HepG2 (cell line): ENCODE measurements at regions not wholly inside any gene's neighbourhood (a gene's known extent, or its start where the extent isn't known, plus 50 kb on each side); places are given as distances from the start of the nearest gene placed in this dataset.

Source experiments
- ATAC-seq: fragments of 200-7000 bp; cut with Tn5 transposase; 3 replicates; pipeline ENCODE4 v1.9.1; 2020; ENCODE audit warnings: mild to moderate bottlenecking, moderate library complexity
- BruUV-seq: library from RNA; stranded (reverse); fragments of 400-500 nt; replicated peaks from 2 replicates; lab custom pipeline; 2021; lab: Mats Ljungman, UMichigan
- CTCF ChIA-PET: fragments of 300-600 bp; formaldehyde crosslinking; extraction: SDS; loops from one replicate; lab custom pipeline; 2021; ENCODE audit warnings: low total read pairs, inconsistent platforms, low intra/inter-chr PET ratio; lab: Yijun Ruan, JAX
- POLR2A ChIA-PET: fragments of 350-600 bp; sonication (Branson Sonifier 250); formaldehyde crosslinking; loops from one replicate; lab custom pipeline; 2020; ENCODE audit warnings: antibody characterized with exemption, inconsistent platforms; lab: Yijun Ruan, JAX
- DNase-seq: peaks from one replicate; pipeline ENCODE4 v3.0.0-alpha.2; 2015; ENCODE audit warnings: low spot score
- FAIRE-seq: peaks from 3 replicates; lab custom pipeline; 2011; peaks lifted over from hg19 to GRCh38; lab: Jason Lieb, UNC
- H2AFZ ChIP-seq: one replicate; pipeline ENCODE4 v1.6.1; 2011; ENCODE audit warnings: low read length, inconsistent platforms
- H3K27ac ChIP-seq: fragments of 300-600 bp; 3 replicates; pipeline ENCODE4 v1.8.0; 2011; ENCODE audit warnings: mixed run types, mild to moderate bottlenecking, mixed read lengths, low read length, inconsistent platforms; ENCODE audit not compliant: insufficient read depth; ENCODE audit errors: extremely low read length
- H3K27me3 ChIP-seq, 2 experiments: fragments of 200-600 bp in 1 of 2; 2 replicates in 1 of 2; 3 replicates in 1 of 2; pipeline versions ENCODE4 v1.6.0 to v1.8.0; 2011; ENCODE audit warnings: low read length in 2 of 2, mild to moderate bottlenecking in 2 of 2, moderate library complexity in 2 of 2, inconsistent platforms in 1 of 2; ENCODE audit not compliant: insufficient read depth in 2 of 2, control insufficient read depth in 1 of 2
- H3K36me3 ChIP-seq, 2 experiments: fragments of 200-600 bp in 1 of 2; replicated peaks in 1 of 2; 2 replicates in 1 of 2; 3 replicates in 1 of 2; pipeline versions ENCODE4 v1.5.1 to v1.8.0; 2011; ENCODE audit warnings: low read length in 2 of 2, inconsistent platforms in 1 of 2; ENCODE audit not compliant: insufficient read depth in 2 of 2, control insufficient read depth in 1 of 2
- H3K4me1 ChIP-seq: 2 replicates; pipeline ENCODE4 v1.5.1; 2012; ENCODE audit warnings: low read length, inconsistent platforms; ENCODE audit not compliant: insufficient read depth
- H3K4me2 ChIP-seq: 2 replicates; pipeline ENCODE4 v1.6.0; 2011; ENCODE audit warnings: low read depth, low read length, inconsistent platforms
- H3K4me3 ChIP-seq, 3 experiments: fragments of 200-600 bp in 1 of 3; sonication (generic), shearing (Covaris generic) in 1 of 3; replicated peaks in 1 of 3; 2 replicates each; pipeline ENCODE4 v1.5.1; 2011 to 2016; ENCODE audit warnings: low read length in 3 of 3, inconsistent platforms in 2 of 3, low read depth in 2 of 3, mild to moderate bottlenecking in 2 of 3, control low read depth in 1 of 3, mixed read lengths in 1 of 3; ENCODE audit not compliant: insufficient read depth in 1 of 3
- H3K79me2 ChIP-seq: one replicate; pipeline ENCODE4 v1.6.1; 2011; ENCODE audit warnings: low read length, inconsistent platforms; ENCODE audit not compliant: insufficient read depth
- H3K9ac ChIP-seq: 2 replicates; pipeline ENCODE4 v1.6.0; 2011; ENCODE audit warnings: mild to moderate bottlenecking, low read depth, low read length, inconsistent platforms; ENCODE audit not compliant: insufficient read depth
- H3K9me3 ChIP-seq: 2 replicates; pipeline ENCODE4 v1.5.1; 2012; ENCODE audit warnings: mild to moderate bottlenecking, low read length
- H4K20me1 ChIP-seq: 2 replicates; pipeline ENCODE4 v1.6.0; 2011; ENCODE audit warnings: inconsistent platforms, mild to moderate bottlenecking, low read length, moderate library complexity; ENCODE audit not compliant: insufficient read depth
- AGO2 ChIP-seq: fragments of 200-400 bp; formaldehyde crosslinking; optimal IDR thresholded peaks from 2 replicates; pipeline ENCODE3; 2017; ENCODE audit warnings: mild to moderate bottlenecking, low read depth, low read length, moderate library complexity
- GLI4 ChIP-seq: sonication (generic); formaldehyde crosslinking; IDR thresholded peaks from 2 replicates; pipeline ENCODE4 v1.5.1; 2020; ENCODE audit warnings: missing genetic modification reagents, mild to moderate bottlenecking, moderate library complexity, borderline replicate concordance
- NFYC ChIP-seq: IDR thresholded peaks from 2 replicates; pipeline ENCODE4 v1.6.1; 2016; ENCODE audit warnings: missing genetic modification reagents, missing compliant biosample characterization
- RORA ChIP-seq: sonication (generic); formaldehyde crosslinking; IDR thresholded peaks from 2 replicates; pipeline ENCODE4 v1.5.0; 2020; ENCODE audit warnings: mild to moderate bottlenecking, missing genetic modification reagents, moderate library complexity
- SMAD3 ChIP-seq: sonication (generic); formaldehyde crosslinking; IDR thresholded peaks from 2 replicates; pipeline ENCODE4 v1.4.0; 2020; ENCODE audit warnings: missing genetic modification reagents
- SP2 ChIP-seq: sonication (generic); formaldehyde crosslinking; IDR thresholded peaks from 2 replicates; pipeline ENCODE4 v1.5.1; 2020; ENCODE audit warnings: mild to moderate bottlenecking, missing genetic modification reagents
- ZBED4 ChIP-seq: sonication (generic); formaldehyde crosslinking; IDR thresholded peaks from 2 replicates; pipeline ENCODE4 v1.4.0; 2020; ENCODE audit warnings: missing genetic modification reagents, borderline replicate concordance
- ZNF124 ChIP-seq: sonication (generic); formaldehyde crosslinking; IDR thresholded peaks from 2 replicates; pipeline ENCODE4 v1.4.0; 2020; ENCODE audit warnings: missing genetic modification reagents
- ZNF367 ChIP-seq: sonication (generic); formaldehyde crosslinking; IDR thresholded peaks from 2 replicates; pipeline ENCODE4 v1.4.0; 2020; ENCODE audit warnings: missing genetic modification reagents, borderline replicate concordance
- ZNF878 ChIP-seq: sonication (generic); formaldehyde crosslinking; IDR thresholded peaks from 2 replicates; pipeline ENCODE4 v1.8.1; 2023; ENCODE audit warnings: mild to moderate bottlenecking, missing genetic modification reagents, moderate library complexity
- WGBS: methylation state at CpG from one replicate; pipeline ENCODE4 v1.1.6; 2017; ENCODE audit warnings: low lambda C conversion rate; 5-methylcytosine and 5-hydroxymethylcytosine counted together
- in situ Hi-C: cut with HindIII; loops from 2 replicates; pipeline ENCODE4 v1.10.0; 2017; ENCODE audit warnings: low pct_unique_long_range_greater_than_20kb; ENCODE audit not compliant: extremely low pct_ligation_motif_present
- intact Hi-C: fragments of 100-400 bp; cut with micrococcal nuclease; formaldehyde crosslinking; loops from one replicate; pipeline ENCODE4 v1.10.0; 2022; ENCODE audit not compliant: unreplicated experiment
- TF ChIP-seq, protein P1 (sequence below): sonication (generic); formaldehyde crosslinking; IDR thresholded peaks from 2 replicates; pipeline ENCODE4 v1.4.0; 2020; ENCODE audit warnings: missing genetic modification reagents
- TF ChIP-seq, protein P2 (sequence below): IDR thresholded peaks from 2 replicates; pipeline ENCODE4 v1.6.1; 2012; ENCODE audit warnings: inconsistent platforms
- TF ChIP-seq, protein P3 (sequence below): sonication (generic); formaldehyde crosslinking; IDR thresholded peaks from 2 replicates; pipeline ENCODE4 v1.5.0; 2020; ENCODE audit warnings: missing genetic modification reagents, mild to moderate bottlenecking, borderline replicate concordance

DNA sequence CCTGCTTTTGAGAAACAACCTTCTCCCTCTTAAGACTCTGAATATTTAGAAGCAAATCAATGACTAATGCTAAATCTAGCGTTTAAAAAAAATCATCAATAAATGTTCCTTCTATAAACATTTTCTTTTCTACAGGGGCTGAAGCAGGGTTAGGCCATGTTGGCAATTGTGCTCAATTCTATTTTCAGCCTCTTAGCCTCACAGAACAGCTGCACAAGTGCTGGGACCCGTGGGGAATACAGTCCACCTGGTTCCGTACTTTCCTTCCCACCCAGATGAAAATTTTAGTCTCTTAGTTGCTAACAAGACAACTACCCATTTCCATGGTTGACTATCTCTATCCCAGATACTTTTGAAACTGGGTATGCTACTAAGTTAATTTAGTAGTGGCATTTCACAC lies 138.6 kb downstream of the RPS12 start (continued):
- TF ChIP-seq, protein P1, sequence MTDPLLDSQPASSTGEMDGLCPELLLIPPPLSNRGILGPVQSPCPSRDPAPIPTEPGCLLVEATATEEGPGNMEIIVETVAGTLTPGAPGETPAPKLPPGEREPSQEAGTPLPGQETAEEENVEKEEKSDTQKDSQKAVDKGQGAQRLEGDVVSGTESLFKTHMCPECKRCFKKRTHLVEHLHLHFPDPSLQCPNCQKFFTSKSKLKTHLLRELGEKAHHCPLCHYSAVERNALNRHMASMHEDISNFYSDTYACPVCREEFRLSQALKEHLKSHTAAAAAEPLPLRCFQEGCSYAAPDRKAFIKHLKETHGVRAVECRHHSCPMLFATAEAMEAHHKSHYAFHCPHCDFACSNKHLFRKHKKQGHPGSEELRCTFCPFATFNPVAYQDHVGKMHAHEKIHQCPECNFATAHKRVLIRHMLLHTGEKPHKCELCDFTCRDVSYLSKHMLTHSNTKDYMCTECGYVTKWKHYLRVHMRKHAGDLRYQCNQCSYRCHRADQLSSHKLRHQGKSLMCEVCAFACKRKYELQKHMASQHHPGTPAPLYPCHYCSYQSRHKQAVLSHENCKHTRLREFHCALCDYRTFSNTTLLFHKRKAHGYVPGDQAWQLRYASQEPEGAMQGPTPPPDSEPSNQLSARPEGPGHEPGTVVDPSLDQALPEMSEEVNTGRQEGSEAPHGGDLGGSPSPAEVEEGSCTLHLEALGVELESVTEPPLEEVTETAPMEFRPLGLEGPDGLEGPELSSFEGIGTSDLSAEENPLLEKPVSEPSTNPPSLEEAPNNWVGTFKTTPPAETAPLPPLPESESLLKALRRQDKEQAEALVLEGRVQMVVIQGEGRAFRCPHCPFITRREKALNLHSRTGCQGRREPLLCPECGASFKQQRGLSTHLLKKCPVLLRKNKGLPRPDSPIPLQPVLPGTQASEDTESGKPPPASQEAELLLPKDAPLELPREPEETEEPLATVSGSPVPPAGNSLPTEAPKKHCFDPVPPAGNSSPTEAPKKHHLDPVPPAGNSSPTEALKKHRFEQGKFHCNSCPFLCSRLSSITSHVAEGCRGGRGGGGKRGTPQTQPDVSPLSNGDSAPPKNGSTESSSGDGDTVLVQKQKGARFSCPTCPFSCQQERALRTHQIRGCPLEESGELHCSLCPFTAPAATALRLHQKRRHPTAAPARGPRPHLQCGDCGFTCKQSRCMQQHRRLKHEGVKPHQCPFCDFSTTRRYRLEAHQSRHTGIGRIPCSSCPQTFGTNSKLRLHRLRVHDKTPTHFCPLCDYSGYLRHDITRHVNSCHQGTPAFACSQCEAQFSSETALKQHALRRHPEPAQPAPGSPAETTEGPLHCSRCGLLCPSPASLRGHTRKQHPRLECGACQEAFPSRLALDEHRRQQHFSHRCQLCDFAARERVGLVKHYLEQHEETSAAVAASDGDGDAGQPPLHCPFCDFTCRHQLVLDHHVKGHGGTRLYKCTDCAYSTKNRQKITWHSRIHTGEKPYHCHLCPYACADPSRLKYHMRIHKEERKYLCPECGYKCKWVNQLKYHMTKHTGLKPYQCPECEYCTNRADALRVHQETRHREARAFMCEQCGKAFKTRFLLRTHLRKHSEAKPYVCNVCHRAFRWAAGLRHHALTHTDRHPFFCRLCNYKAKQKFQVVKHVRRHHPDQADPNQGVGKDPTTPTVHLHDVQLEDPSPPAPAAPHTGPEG (CRISPR knock-in tag) = no peak
- no peak for TF ChIP-seq SMAD3 (CRISPR knock-in tag)
- TF ChIP-seq AGO2 = no peak

DNA sequence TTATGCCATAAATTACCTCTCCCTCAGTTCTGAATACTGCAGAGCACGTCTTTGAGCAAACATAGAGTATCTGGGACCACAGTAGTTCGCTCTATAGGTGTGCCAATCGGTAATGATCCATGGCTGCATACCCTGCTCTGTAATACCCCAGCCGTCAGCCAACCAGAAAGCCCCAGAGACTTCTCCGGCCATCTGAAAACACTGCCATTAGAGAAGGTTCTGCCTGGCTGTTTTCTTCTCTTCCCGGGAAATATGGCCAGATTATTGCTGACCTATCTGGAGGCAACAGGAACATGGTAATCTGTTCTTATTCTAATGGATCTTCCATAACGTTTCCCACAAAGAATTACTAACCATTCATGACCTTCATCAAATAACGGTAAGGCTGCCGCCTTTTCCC lies 139.9 kb downstream of the RPS12 start:
- POLR2A ChIA-PET = no interaction called here
- no peaks in the 10 kb centered on the region for H3K36me3 ChIP-seq
- H3K79me2 ChIP-seq = no peaks in the 10 kb centered on the region
- H4K20me1 ChIP-seq = no peaks in the 10 kb centered on the region
- H3K4me1 ChIP-seq = peaks cover 17% of the 10 kb centered on the region
- no peak for ATAC-seq
- no TSS peak for BruUV-seq
- CTCF ChIA-PET = no interaction called here
- no peak for DNase-seq
- FAIRE-seq = no peak
- in situ Hi-C loops = no loop called here
- TF ChIP-seq ZBED4 (CRISPR knock-in tag) (no peak), ZNF124 (CRISPR knock-in tag) (no peak), NFYC (no peak), SP2 (CRISPR knock-in tag) (no peak), ZNF878 (CRISPR knock-in tag) (no peak), GLI4 (CRISPR knock-in tag) (no peak), RORA (CRISPR knock-in tag) (no peak), ZNF367 (CRISPR knock-in tag) (no peak)
- TF ChIP-seq, protein P2, sequence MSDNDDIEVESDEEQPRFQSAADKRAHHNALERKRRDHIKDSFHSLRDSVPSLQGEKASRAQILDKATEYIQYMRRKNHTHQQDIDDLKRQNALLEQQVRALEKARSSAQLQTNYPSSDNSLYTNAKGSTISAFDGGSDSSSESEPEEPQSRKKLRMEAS = no peak
- TF ChIP-seq, protein P3, sequence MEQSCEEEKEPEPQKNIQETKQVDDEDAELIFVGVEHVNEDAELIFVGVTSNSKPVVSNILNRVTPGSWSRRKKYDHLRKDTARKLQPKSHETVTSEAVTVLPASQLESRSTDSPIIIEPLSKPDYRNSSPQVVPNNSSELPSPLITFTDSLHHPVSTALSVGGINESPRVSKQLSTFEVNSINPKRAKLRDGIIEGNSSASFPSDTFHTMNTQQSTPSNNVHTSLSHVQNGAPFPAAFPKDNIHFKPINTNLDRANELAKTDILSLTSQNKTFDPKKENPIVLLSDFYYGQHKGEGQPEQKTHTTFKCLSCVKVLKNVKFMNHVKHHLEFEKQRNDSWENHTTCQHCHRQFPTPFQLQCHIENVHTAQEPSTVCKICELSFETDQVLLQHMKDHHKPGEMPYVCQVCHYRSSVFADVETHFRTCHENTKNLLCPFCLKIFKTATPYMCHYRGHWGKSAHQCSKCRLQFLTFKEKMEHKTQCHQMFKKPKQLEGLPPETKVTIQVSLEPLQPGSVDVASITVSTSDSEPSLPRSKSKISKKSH (CRISPR knock-in tag) = no peak
- WGBS = 12% methylated on average over 8 of the region's 9 CpGs
- H3K9me3 ChIP-seq = no peaks in the 10 kb centered on the region
- intact Hi-C loops = no loop called here
- no peak overlapping the region for H2AFZ ChIP-seq
- H3K9ac ChIP-seq = no peak overlapping the region
- no peak overlapping the region for H3K27ac ChIP-seq
- no peak overlapping the region for H3K4me3 ChIP-seq
- H3K4me2 ChIP-seq = no peak overlapping the region
- H3K27me3 ChIP-seq = no peaks in the 10 kb centered on the region
